ENCODE measurements at regions not wholly inside any gene's neighbourhood (a gene's known extent, or its start where the extent isn't known, plus 50 kb on each side); places are given as distances from the start of the nearest gene placed in this dataset.
A peak's percentile ranks its signal among the peaks of the same experiment; 100 is the strongest.
"Not testable (repeated sequence)": the region's sequence is repeated elsewhere in the genome, so short reads cannot be mapped to it uniquely, and the experiment has no call there.

GRCh38 chr4:1548827-1549637 is 135.1 kb downstream of the FAM53A start:
- H3K9me3 Mint-ChIP-seq; POLR2A ChIA-PET; H3K36me3 ChIP-seq (ENCODE audit: control insufficient read depth in 2 of 2, extremely low read depth in 1 of 2, insufficient read depth in 1 of 2, low read length in 1 of 2); H3K27me3 Mint-ChIP-seq; H3K9me3 ChIP-seq; H3K27ac Mint-ChIP-seq; H3K27ac ChIP-seq (ENCODE audit: low read length); H3K4me3 ChIP-seq (ENCODE audit: control insufficient read depth in 1 of 2, extremely low read depth in 1 of 2, low read length in 1 of 2); H3K36me3 Mint-ChIP-seq: not testable (repeated sequence)
- CTCF ChIA-PET, result interaction anchor here in 1 of 2 donors (0.6 kb wide), 1 partner anchor 203 kb away, joined by 3 read pairs; no protein-coding TSS in a partner anchor
- Histone ChIP-seq H3K4me1 (ENCODE audit: control insufficient read depth in 1 of 2, extremely low read depth in 1 of 2, insufficient read depth in 2 of 2, low read length in 2 of 2) (peaks cover 0 to 30% of the 10 kb centered on the region in 2 experiments), H3K27me3 (replicated peaks in 1 of 2; ENCODE audit: control insufficient read depth in 2 of 2, extremely low read depth in 1 of 2, insufficient read depth in 2 of 2, low read length in 1 of 2) (peaks cover 4 to 51% of the 10 kb centered on the region in 2 experiments)
- 21% methylated on average over 32 of the region's 33 CpGs for WGBS (ENCODE audit: insufficient coverage)
- ATAC-seq (replicated peaks in 1 of 4) (peak; percentile 76 to 88 (median 81)), DNase-seq (peak in 31 of 35 experiments; percentile 18 to 66 (median 46))
- Mint-ChIP-seq H3K4me1 (peaks cover 13 to 23% (median 21%) of the 10 kb centered on the region in 3 donors), H3K4me3 (peak overlapping the region; percentile 34 to 49 (median 45))

DNA sequence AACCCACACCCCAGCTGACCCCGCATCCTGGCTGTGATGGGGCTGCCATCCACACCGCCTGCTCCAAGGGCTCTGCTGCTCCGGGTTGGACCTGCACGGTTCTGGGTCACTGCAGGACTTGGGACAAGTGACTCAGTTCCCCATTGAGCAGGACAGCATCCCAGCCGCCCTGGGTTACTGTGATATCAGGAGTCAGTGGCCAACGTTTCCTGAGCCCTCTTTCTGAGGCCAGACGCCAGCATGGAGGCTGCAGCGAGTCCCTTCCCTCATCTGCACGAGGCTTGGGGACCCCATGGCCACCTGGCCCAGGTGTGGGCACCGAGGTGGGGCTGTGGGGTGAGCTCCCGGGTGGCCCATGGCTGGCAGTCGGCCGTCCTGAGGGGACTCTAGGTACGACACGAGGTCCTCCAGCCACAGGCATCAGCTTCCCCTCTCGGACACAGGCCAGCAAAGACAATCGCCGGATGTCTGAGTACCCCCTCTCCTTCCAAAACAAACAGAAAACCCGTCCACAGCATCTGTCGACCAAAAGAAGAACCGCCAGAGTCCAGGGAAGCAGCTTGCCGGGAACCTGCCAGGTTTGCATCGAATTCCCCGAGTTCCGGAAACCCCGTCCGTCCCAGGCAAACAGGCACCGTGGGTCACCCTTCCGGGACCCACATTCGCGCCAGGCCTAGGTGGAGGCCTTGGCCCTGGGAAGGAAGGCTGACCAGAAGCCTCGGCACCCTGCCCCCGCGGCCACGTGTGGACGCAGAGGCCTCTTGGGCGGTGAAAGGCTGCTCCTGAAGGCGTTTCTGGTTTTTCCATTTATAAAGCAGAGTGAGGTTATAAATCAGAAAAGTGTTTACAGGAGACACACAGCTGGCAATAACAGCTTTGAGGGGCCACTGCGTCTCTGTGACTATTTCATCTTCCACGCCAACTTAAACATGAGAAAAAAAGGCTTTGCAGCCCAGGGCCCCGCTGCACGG is 136.0 kb downstream of the FAM53A start:
- ChIA-PET POLR2A (no interaction called here), CTCF (interaction anchor here in 1 of 2 donors (0.6 kb wide), 1 partner anchor 204 kb away, joined by 3 read pairs; no protein-coding TSS in a partner anchor)
- H3K27ac Mint-ChIP-seq, result peak overlapping the region in 1 of 2 donors; percentile 80
- ATAC-seq (replicated peaks in 1 of 4) (peak in 3 of 4 experiments; percentile 15 to 42 (median 17)), DNase-seq (no peak)
- peaks cover 4 to 49% of the 10 kb centered on the region in 2 experiments for H3K27me3 ChIP-seq (replicated peaks in 1 of 2; ENCODE audit: control insufficient read depth in 2 of 2, extremely low read depth in 1 of 2, insufficient read depth in 2 of 2, low read length in 1 of 2)
- H3K36me3 ChIP-seq (ENCODE audit: control insufficient read depth in 2 of 2, extremely low read depth in 1 of 2, insufficient read depth in 1 of 2, low read length in 1 of 2), result no peaks in the 10 kb centered on the region
- peaks cover 0 to 39% of the 10 kb centered on the region in 2 experiments for H3K4me1 ChIP-seq (ENCODE audit: control insufficient read depth in 1 of 2, extremely low read depth in 1 of 2, insufficient read depth in 2 of 2, low read length in 2 of 2)
- no peak overlapping the region for H3K4me3 ChIP-seq (ENCODE audit: control insufficient read depth in 1 of 2, extremely low read depth in 1 of 2, low read length in 1 of 2)
- 86% methylated on average over 32 of the region's 42 CpGs for WGBS (ENCODE audit: insufficient coverage)
- H3K27ac ChIP-seq (ENCODE audit: low read length), result no peak overlapping the region
- H3K27me3 Mint-ChIP-seq, result peaks cover 3 to 9% of the 10 kb centered on the region in 2 donors
- no peaks in the 10 kb centered on the region for H3K36me3 Mint-ChIP-seq
- no peaks in the 10 kb centered on the region for H3K9me3 ChIP-seq
- H3K4me1 Mint-ChIP-seq, result peaks cover 13 to 28% (median 26%) of the 10 kb centered on the region in 3 donors
- peak overlapping the region; percentile 34 to 54 (median 49) for H3K4me3 Mint-ChIP-seq
- no peaks in the 10 kb centered on the region for H3K9me3 Mint-ChIP-seq

- POLR2A ChIA-PET, result no interaction called here
- H3K27ac Mint-ChIP-seq, result peak overlapping the region in 1 of 2 donors; percentile 80
- no peak overlapping the region for H3K4me3 ChIP-seq (ENCODE audit: control insufficient read depth in 1 of 2, extremely low read depth in 1 of 2, low read length in 1 of 2)
- H3K27me3 Mint-ChIP-seq, result peaks cover 3 to 8% of the 10 kb centered on the region in 2 donors
- H3K4me1 ChIP-seq (ENCODE audit: control insufficient read depth in 1 of 2, extremely low read depth in 1 of 2, insufficient read depth in 2 of 2, low read length in 2 of 2), result peaks cover 0 to 40% of the 10 kb centered on the region in 2 experiments
- H3K4me3 Mint-ChIP-seq, result peak overlapping the region in 2 of 3 donors; percentile 28 to 54
- H3K4me1 Mint-ChIP-seq, result peaks cover 13 to 28% (median 26%) of the 10 kb centered on the region in 3 donors
- peaks cover 4 to 51% of the 10 kb centered on the region in 2 experiments for H3K27me3 ChIP-seq (replicated peaks in 1 of 2; ENCODE audit: control insufficient read depth in 2 of 2, extremely low read depth in 1 of 2, insufficient read depth in 2 of 2, low read length in 1 of 2)
- no peaks in the 10 kb centered on the region for H3K9me3 Mint-ChIP-seq
- ATAC-seq (replicated peaks in 1 of 4) (no peak), DNase-seq (no peak)
- H3K27ac ChIP-seq (ENCODE audit: low read length), result no peak overlapping the region
- CTCF ChIA-PET, result no interaction called here
- H3K9me3 ChIP-seq, result no peaks in the 10 kb centered on the region
- no peaks in the 10 kb centered on the region for H3K36me3 ChIP-seq (ENCODE audit: control insufficient read depth in 2 of 2, extremely low read depth in 1 of 2, insufficient read depth in 1 of 2, low read length in 1 of 2)
- no peaks in the 10 kb centered on the region for H3K36me3 Mint-ChIP-seq
- 69% methylated on average over 19 of the region's 19 CpGs for WGBS (ENCODE audit: insufficient coverage)
Observed at GRCh38 chr4:1547131-1547855, 136.8 kb downstream of the FAM53A start.

- Mint-ChIP-seq H3K4me1 (peaks cover 13 to 28% (median 26%) of the 10 kb centered on the region in 3 donors), H3K27me3 (peaks cover 3 to 8% of the 10 kb centered on the region in 2 donors), H3K36me3 (no peaks in the 10 kb centered on the region), H3K27ac (peak overlapping the region; percentile 71 to 95), H3K9me3 (no peaks in the 10 kb centered on the region), H3K4me3 (peak overlapping the region in 2 of 3 donors; percentile 64 to 68)
- 72% methylated on average over 11 of the region's 18 CpGs for WGBS (ENCODE audit: insufficient coverage)
- Histone ChIP-seq H3K27me3 (replicated peaks in 1 of 2; ENCODE audit: control insufficient read depth in 2 of 2, extremely low read depth in 1 of 2, insufficient read depth in 2 of 2, low read length in 1 of 2) (peaks cover 4 to 41% of the 10 kb centered on the region in 2 experiments), H3K4me1 (ENCODE audit: control insufficient read depth in 1 of 2, extremely low read depth in 1 of 2, insufficient read depth in 2 of 2, low read length in 2 of 2) (peaks cover 0 to 40% of the 10 kb centered on the region in 2 experiments), H3K9me3 (no peaks in the 10 kb centered on the region), H3K36me3 (ENCODE audit: control insufficient read depth in 2 of 2, extremely low read depth in 1 of 2, insufficient read depth in 1 of 2, low read length in 1 of 2) (no peaks in the 10 kb centered on the region), H3K27ac (ENCODE audit: low read length) (peak overlapping the region; percentile 62), H3K4me3 (ENCODE audit: control insufficient read depth in 1 of 2, extremely low read depth in 1 of 2, low read length in 1 of 2) (peak overlapping the region in 1 of 2 donors; percentile 12)
- ChIA-PET CTCF (no interaction called here), POLR2A (no interaction called here)
- ATAC-seq (replicated peaks in 1 of 4) (peak; percentile 33 to 73 (median 42)), DNase-seq (peak in 5 of 35 experiments; percentile 11 to 35 (median 24))
Observed at GRCh38 chr4:1544861-1545281, 138.6 kb upstream of the NKX1-1 start.

DNA sequence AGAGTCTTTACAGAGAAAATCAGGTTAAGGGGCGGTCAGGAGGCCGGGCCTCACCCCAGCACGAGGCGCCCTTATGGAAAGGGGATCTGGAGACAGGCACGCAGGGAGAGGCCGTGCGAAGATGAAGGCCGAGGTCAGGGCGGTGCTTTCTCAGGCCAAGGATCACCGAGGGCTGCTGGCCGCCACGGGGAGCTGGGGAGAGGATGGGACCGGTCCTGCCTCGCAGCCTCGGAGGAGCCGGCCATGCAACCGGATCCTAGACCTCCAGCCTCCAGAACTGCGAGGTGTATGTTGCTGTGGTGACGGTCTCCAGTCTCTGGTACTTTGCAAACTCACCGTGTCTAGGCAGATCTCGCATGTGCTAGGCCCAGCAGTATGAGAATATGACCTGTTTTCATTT is 138.2 kb upstream of the NKX1-1 start:
- H3K4me3 ChIP-seq (ENCODE audit: control insufficient read depth in 1 of 2, extremely low read depth in 1 of 2, low read length in 1 of 2), result peak overlapping the region in 1 of 2 donors; percentile 12
- DNase-seq; POLR2A ChIA-PET; H3K9me3 Mint-ChIP-seq; H3K36me3 ChIP-seq (ENCODE audit: control insufficient read depth in 2 of 2, extremely low read depth in 1 of 2, insufficient read depth in 1 of 2, low read length in 1 of 2); H3K36me3 Mint-ChIP-seq; H3K9me3 ChIP-seq; H3K27me3 Mint-ChIP-seq; CTCF ChIA-PET: not testable (repeated sequence)
- H3K27ac Mint-ChIP-seq, result peak overlapping the region; percentile 55 to 95
- H3K27me3 ChIP-seq (replicated peaks in 1 of 2; ENCODE audit: control insufficient read depth in 2 of 2, extremely low read depth in 1 of 2, insufficient read depth in 2 of 2, low read length in 1 of 2), result peaks cover 4 to 37% of the 10 kb centered on the region in 2 experiments
- peak overlapping the region; percentile 62 for H3K27ac ChIP-seq (ENCODE audit: low read length)
- peak in 1 of 4 experiments; percentile 13 for ATAC-seq (replicated peaks in 1 of 4)
- H3K4me1 ChIP-seq (ENCODE audit: control insufficient read depth in 1 of 2, extremely low read depth in 1 of 2, insufficient read depth in 2 of 2, low read length in 2 of 2), result peaks cover 0 to 40% of the 10 kb centered on the region in 2 experiments
- H3K4me3 Mint-ChIP-seq, result peak overlapping the region in 2 of 3 donors; percentile 64 to 68
- H3K4me1 Mint-ChIP-seq, result peaks cover 13 to 28% (median 26%) of the 10 kb centered on the region in 3 donors
- WGBS (ENCODE audit: insufficient coverage), result 85% methylated on average over 9 of the region's 21 CpGs
